ENCODE measurements at regions not wholly inside any gene's neighbourhood (a gene's known extent, or its start where the extent isn't known, plus 50 kb on each side); places are given as distances from the start of the nearest gene placed in this dataset.

DNA sequence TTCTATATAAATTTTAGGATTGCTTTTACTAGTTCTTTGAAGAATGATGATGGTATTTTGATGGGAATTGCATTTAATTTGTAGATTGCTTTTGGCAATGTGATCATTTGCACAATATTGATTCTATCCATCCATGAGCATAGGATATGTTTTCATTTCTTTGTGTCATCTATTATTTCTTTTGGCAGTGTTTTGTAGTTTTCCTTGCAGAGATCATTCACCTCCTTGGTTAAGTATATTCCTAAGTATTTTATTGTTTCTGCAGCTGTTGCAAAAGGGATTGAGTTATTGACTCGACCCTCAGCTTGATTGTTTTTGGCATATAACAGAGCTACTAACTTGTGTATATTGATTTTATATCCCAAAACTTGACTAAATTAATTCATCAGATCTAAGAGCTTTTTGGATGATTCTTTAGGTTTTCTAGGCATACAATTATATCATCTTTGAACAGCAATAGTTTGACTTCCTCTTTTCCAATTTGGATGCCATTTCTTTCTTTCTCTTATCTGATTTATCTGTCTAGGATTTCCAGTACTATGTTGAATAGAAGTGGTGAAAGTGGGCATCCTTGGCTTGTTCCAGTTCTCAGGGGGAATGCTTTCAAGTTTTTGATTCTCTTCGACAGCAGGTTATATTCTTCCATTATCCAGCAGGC lies 668.1 kb downstream of the SLC16A7 start:
- TF ChIP-seq, protein P1, sequence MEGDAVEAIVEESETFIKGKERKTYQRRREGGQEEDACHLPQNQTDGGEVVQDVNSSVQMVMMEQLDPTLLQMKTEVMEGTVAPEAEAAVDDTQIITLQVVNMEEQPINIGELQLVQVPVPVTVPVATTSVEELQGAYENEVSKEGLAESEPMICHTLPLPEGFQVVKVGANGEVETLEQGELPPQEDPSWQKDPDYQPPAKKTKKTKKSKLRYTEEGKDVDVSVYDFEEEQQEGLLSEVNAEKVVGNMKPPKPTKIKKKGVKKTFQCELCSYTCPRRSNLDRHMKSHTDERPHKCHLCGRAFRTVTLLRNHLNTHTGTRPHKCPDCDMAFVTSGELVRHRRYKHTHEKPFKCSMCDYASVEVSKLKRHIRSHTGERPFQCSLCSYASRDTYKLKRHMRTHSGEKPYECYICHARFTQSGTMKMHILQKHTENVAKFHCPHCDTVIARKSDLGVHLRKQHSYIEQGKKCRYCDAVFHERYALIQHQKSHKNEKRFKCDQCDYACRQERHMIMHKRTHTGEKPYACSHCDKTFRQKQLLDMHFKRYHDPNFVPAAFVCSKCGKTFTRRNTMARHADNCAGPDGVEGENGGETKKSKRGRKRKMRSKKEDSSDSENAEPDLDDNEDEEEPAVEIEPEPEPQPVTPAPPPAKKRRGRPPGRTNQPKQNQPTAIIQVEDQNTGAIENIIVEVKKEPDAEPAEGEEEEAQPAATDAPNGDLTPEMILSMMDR (IDR thresholded peaks at IDR 0.05; ENCODE audit: low read depth, low read length) = no peak
- TF ChIP-seq EZH2phosphoT487 (IDR thresholded peaks at IDR 0.05; ENCODE audit: low read depth) = no peak

All from OCI-LY3 (cell line).